ENCODE measurements at regions not wholly inside any gene's neighbourhood (a gene's known extent, or its start where the extent isn't known, plus 50 kb on each side); places are given as distances from the start of the nearest gene placed in this dataset.

GRCh38 chr5:60076746-60077145 lies 183.2 kb upstream of the PDE4D start:
- no peak overlapping the region for H3K4me3 ChIP-seq (ENCODE audit: insufficient read depth, low read depth, low read length)
- H3K27ac Mint-ChIP-seq (ENCODE audit: unreplicated experiment): no peak overlapping the region
- no peaks in the 10 kb centered on the region for H3K9me3 ChIP-seq (ENCODE audit: insufficient read depth, low read depth, low read length)
- no peak for TF ChIP-seq CTCF (IDR thresholded peaks at IDR 0.05; ENCODE audit: insufficient read depth, low read depth, low read length)
- TF ChIP-seq EZH2 (IDR thresholded peaks at IDR 0.05; ENCODE audit: insufficient read depth, low read length): no peak
- DNase-seq (ENCODE audit: low read depth) (no peak), FAIRE-seq (no peak)
- H3K4me1 ChIP-seq (ENCODE audit: insufficient read depth, low read length): no peaks in the 10 kb centered on the region
- no peak overlapping the region for H3K27ac ChIP-seq (ENCODE audit: low read depth, low read length)
- H3K4me2 ChIP-seq (ENCODE audit: low read length): no peak overlapping the region
- H3K27me3 Mint-ChIP-seq (ENCODE audit: low read depth, unreplicated experiment): no peaks in the 10 kb centered on the region
- H3K9me3 Mint-ChIP-seq (ENCODE audit: unreplicated experiment): peaks cover 24% of the 10 kb centered on the region
- H2AFZ ChIP-seq (ENCODE audit: low read depth, low read length): no peak overlapping the region
- H3K4me3 Mint-ChIP-seq (ENCODE audit: unreplicated experiment): no peak overlapping the region
- H3K4me1 Mint-ChIP-seq (ENCODE audit: low read depth, unreplicated experiment): no peaks in the 10 kb centered on the region
- no peaks in the 10 kb centered on the region for H3K36me3 Mint-ChIP-seq (ENCODE audit: low read depth, unreplicated experiment)
- H4K20me1 ChIP-seq (ENCODE audit: insufficient read depth, low read length): no peaks in the 10 kb centered on the region
- H3K27me3 ChIP-seq (ENCODE audit: insufficient read depth, low read length): no peaks in the 10 kb centered on the region
- H3K36me3 ChIP-seq (ENCODE audit: insufficient read depth, low read length): no peaks in the 10 kb centered on the region
- no peaks in the 10 kb centered on the region for H3K79me2 ChIP-seq (ENCODE audit: insufficient read depth, low read length)
- H3K9ac ChIP-seq (ENCODE audit: low read length): no peak overlapping the region

- no peak for FAIRE-seq
- H3K4me3 Mint-ChIP-seq (ENCODE audit: unreplicated experiment): no peak overlapping the region
- Histone ChIP-seq H3K9ac (ENCODE audit: low read length) (no peak overlapping the region), H3K4me3 (ENCODE audit: insufficient read depth, low read depth, low read length) (no peak overlapping the region), H4K20me1 (ENCODE audit: insufficient read depth, low read length) (no peaks in the 10 kb centered on the region), H3K4me2 (ENCODE audit: low read length) (peak overlapping the region; percentile 20), H3K9me3 (ENCODE audit: insufficient read depth, low read depth, low read length) (no peaks in the 10 kb centered on the region), H3K36me3 (ENCODE audit: insufficient read depth, low read length) (no peaks in the 10 kb centered on the region), H3K27me3 (ENCODE audit: insufficient read depth, low read length) (no peaks in the 10 kb centered on the region), H3K27ac (ENCODE audit: low read depth, low read length) (peak overlapping the region; percentile 36), H2AFZ (ENCODE audit: low read depth, low read length) (no peak overlapping the region), H3K4me1 (ENCODE audit: insufficient read depth, low read length) (peaks cover 6% of the 10 kb centered on the region), H3K79me2 (ENCODE audit: insufficient read depth, low read length) (no peaks in the 10 kb centered on the region)
- H3K27ac Mint-ChIP-seq (ENCODE audit: unreplicated experiment): no peak overlapping the region
- DNase-seq (ENCODE audit: low read depth): peak; percentile 75
- H3K4me1 Mint-ChIP-seq (ENCODE audit: low read depth, unreplicated experiment): peaks cover 4% of the 10 kb centered on the region
- H3K9me3 Mint-ChIP-seq (ENCODE audit: unreplicated experiment): peaks cover 5% of the 10 kb centered on the region
- peaks cover 2% of the 10 kb centered on the region for H3K36me3 Mint-ChIP-seq (ENCODE audit: low read depth, unreplicated experiment)
- no peak for TF ChIP-seq CTCF (IDR thresholded peaks at IDR 0.05; ENCODE audit: insufficient read depth, low read depth, low read length)
- TF ChIP-seq EZH2 (IDR thresholded peaks at IDR 0.05; ENCODE audit: insufficient read depth, low read length): no peak
- no peaks in the 10 kb centered on the region for H3K27me3 Mint-ChIP-seq (ENCODE audit: low read depth, unreplicated experiment)
Measured at GRCh38 chr5:60066502-60066901, 173.0 kb upstream of the PDE4D start.

- no peaks in the 10 kb centered on the region for H3K9me3 Mint-ChIP-seq (ENCODE audit: unreplicated experiment)
Measured at GRCh38 chr5:60060389-60060788, 166.9 kb upstream of the PDE4D start.

More at GRCh38 chr5:60060389-60060788, 166.9 kb upstream of the PDE4D start:
- H3K9me3 ChIP-seq (ENCODE audit: insufficient read depth, low read depth, low read length): no peaks in the 10 kb centered on the region
- no peaks in the 10 kb centered on the region for H3K36me3 ChIP-seq (ENCODE audit: insufficient read depth, low read length)
- no peaks in the 10 kb centered on the region for H3K4me1 ChIP-seq (ENCODE audit: insufficient read depth, low read length)
- H3K36me3 Mint-ChIP-seq (ENCODE audit: low read depth, unreplicated experiment): peaks cover 2% of the 10 kb centered on the region
- DNase-seq (ENCODE audit: low read depth): no peak
- no peak overlapping the region for H3K9ac ChIP-seq (ENCODE audit: low read length)
- no peaks in the 10 kb centered on the region for H3K79me2 ChIP-seq (ENCODE audit: insufficient read depth, low read length)
- no peaks in the 10 kb centered on the region for H4K20me1 ChIP-seq (ENCODE audit: insufficient read depth, low read length)
- no peak for FAIRE-seq
- no peak overlapping the region for H3K4me3 Mint-ChIP-seq (ENCODE audit: unreplicated experiment)
- no peaks in the 10 kb centered on the region for H3K27me3 ChIP-seq (ENCODE audit: insufficient read depth, low read length)
- no peak overlapping the region for H3K4me2 ChIP-seq (ENCODE audit: low read length)
- H2AFZ ChIP-seq (ENCODE audit: low read depth, low read length): no peak overlapping the region
- H3K4me3 ChIP-seq (ENCODE audit: insufficient read depth, low read depth, low read length): no peak overlapping the region
- no peak for TF ChIP-seq CTCF (IDR thresholded peaks at IDR 0.05; ENCODE audit: insufficient read depth, low read depth, low read length)
- TF ChIP-seq EZH2 (IDR thresholded peaks at IDR 0.05; ENCODE audit: insufficient read depth, low read length): no peak
- H3K27ac Mint-ChIP-seq (ENCODE audit: unreplicated experiment): no peak overlapping the region
- no peaks in the 10 kb centered on the region for H3K4me1 Mint-ChIP-seq (ENCODE audit: low read depth, unreplicated experiment)
- no peak overlapping the region for H3K27ac ChIP-seq (ENCODE audit: low read depth, low read length)
- H3K27me3 Mint-ChIP-seq (ENCODE audit: low read depth, unreplicated experiment): no peaks in the 10 kb centered on the region
